AG10803 (cell line): ENCODE measurements at regions not wholly inside any gene's neighbourhood (a gene's known extent, or its start where the extent isn't known, plus 50 kb on each side); places are given as distances from the start of the nearest gene placed in this dataset.

Experiments used
- DNase-seq: peaks from one replicate; pipeline ENCODE4 v3.0.0; 2010; ENCODE audit warnings: low read depth
- H3K4me3 ChIP-seq: 2 replicates; pipeline ENCODE4 v1.5.1; 2011; ENCODE audit warnings: mild to moderate bottlenecking, low read length, control low read depth
- CTCF ChIP-seq: conservative IDR thresholded peaks from 2 replicates; pipeline ENCODE4 v1.5.1; 2011; ENCODE audit warnings: mild to moderate bottlenecking, low read length, control low read depth, inconsistent platforms

GRCh38 chr1:222167111-222167510 is 380.8 kb downstream of the HHIPL2 start:
- DNase-seq: peak; percentile 95
- TF ChIP-seq CTCF: peak; percentile 73
- no peak overlapping the region for H3K4me3 ChIP-seq

- no peak for TF ChIP-seq CTCF
- H3K4me3 ChIP-seq: no peak overlapping the region
- DNase-seq: no peak
Measured at GRCh38 chr1:222165629-222166028, 382.3 kb downstream of the HHIPL2 start.

- H3K4me3 ChIP-seq: no peak overlapping the region
- no peak for TF ChIP-seq CTCF
- no peak for DNase-seq
Measured at GRCh38 chr1:222163895-222164294, 384.0 kb downstream of the HHIPL2 start.

- TF ChIP-seq CTCF: no peak
- H3K4me3 ChIP-seq: no peak overlapping the region
- no peak for DNase-seq
Measured at GRCh38 chr1:222161676-222162075, 386.2 kb downstream of the HHIPL2 start.

- TF ChIP-seq CTCF: no peak
- DNase-seq: no peak
- no peak overlapping the region for H3K4me3 ChIP-seq
Measured at GRCh38 chr1:222157612-222158011, 390.3 kb downstream of the HHIPL2 start.

- DNase-seq: peak; percentile 11
- H3K4me3 ChIP-seq: no peak overlapping the region
- TF ChIP-seq CTCF: no peak
Measured at GRCh38 chr1:222140206-222140605, 398.3 kb upstream of the DUSP10 start.

- H3K4me3 ChIP-seq: no peak overlapping the region
- TF ChIP-seq CTCF: no peak
- no peak for DNase-seq
Measured at GRCh38 chr1:222138095-222138494, 396.2 kb upstream of the DUSP10 start.
